Parathyroid adenoma (tissue), 2 donors: ENCODE measurements at regions not wholly inside any gene's neighbourhood (a gene's known extent, or its start where the extent isn't known, plus 50 kb on each side); places are given as distances from the start of the nearest gene placed in this dataset.

Experiments
- H2AFZ ChIP-seq: fragments of 300-600 bp; sonication (generic); one replicate; pipeline ENCODE4 v1.7.0; 2017; ENCODE audit warnings: antibody characterized with exemption, mild to moderate bottlenecking
- H3K27ac ChIP-seq: fragments of 300-600 bp; sonication (generic); one replicate; pipeline ENCODE4 v1.7.0; 2017
- H3K27me3 ChIP-seq: fragments of 300-600 bp; sonication (generic); one replicate; pipeline ENCODE4 v1.7.0; 2017; ENCODE audit warnings: low read length; ENCODE audit not compliant: control insufficient read depth, insufficient read depth
- H3K36me3 ChIP-seq: fragments of 300-600 bp; sonication (generic); one replicate; pipeline ENCODE4 v1.7.0; 2017; ENCODE audit warnings: low read length; ENCODE audit not compliant: control insufficient read depth, insufficient read depth
- H3K4me1 ChIP-seq: fragments of 300-600 bp; sonication (generic); one replicate; pipeline ENCODE4 v1.7.0; 2017; ENCODE audit warnings: control low read depth
- H3K4me2 ChIP-seq: fragments of 300-600 bp; sonication (generic); one replicate; pipeline ENCODE4 v1.7.0; 2017; ENCODE audit warnings: low read length
- H3K4me3 ChIP-seq: fragments of 300-600 bp; sonication (generic); one replicate; pipeline ENCODE4 v1.7.0; 2017; ENCODE audit warnings: low read depth, low read length
- H3K79me2 ChIP-seq: fragments of 300-600 bp; sonication (generic); one replicate; pipeline ENCODE4 v1.7.0; 2017; ENCODE audit warnings: control low read depth
- H3K9ac ChIP-seq: fragments of 300-600 bp; sonication (generic); one replicate; pipeline ENCODE4 v1.7.0; 2017; ENCODE audit warnings: mild to moderate bottlenecking
- H3K9me3 ChIP-seq: fragments of 300-600 bp; sonication (generic); one replicate; pipeline ENCODE4 v1.7.0; 2017; ENCODE audit warnings: low read length; ENCODE audit not compliant: control insufficient read depth
- CTCF ChIP-seq: fragments of 300-600 bp; sonication (generic); IDR thresholded peaks from one replicate; pipeline ENCODE4 v1.7.0; 2017; ENCODE audit warnings: antibody characterized with exemption, mild to moderate bottlenecking
- donor health status: primary hyperparathyroidism.

- no peaks in the 10 kb centered on the region for H3K36me3 ChIP-seq
- H3K4me2 ChIP-seq = no peak overlapping the region
- no peaks in the 10 kb centered on the region for H3K9me3 ChIP-seq
- no peaks in the 10 kb centered on the region for H3K79me2 ChIP-seq
- H3K9ac ChIP-seq = no peak overlapping the region
- H3K27me3 ChIP-seq = no peaks in the 10 kb centered on the region
- peaks cover 11% of the 10 kb centered on the region for H3K4me1 ChIP-seq
- no peak overlapping the region for H3K27ac ChIP-seq
- no peak overlapping the region for H2AFZ ChIP-seq
- no peak for TF ChIP-seq CTCF
- no peak overlapping the region for H3K4me3 ChIP-seq
Observed at GRCh38 chr6:90372450-90372849, 75.8 kb upstream of the BACH2 start.

- Histone ChIP-seq H3K9ac (no peak overlapping the region), H3K27ac (no peak overlapping the region), H3K4me1 (peaks cover 11% of the 10 kb centered on the region), H2AFZ (no peak overlapping the region), H3K4me3 (no peak overlapping the region), H3K9me3 (no peaks in the 10 kb centered on the region), H3K79me2 (no peaks in the 10 kb centered on the region), H3K27me3 (no peaks in the 10 kb centered on the region), H3K4me2 (no peak overlapping the region), H3K36me3 (no peaks in the 10 kb centered on the region)
- TF ChIP-seq CTCF = no peak
Observed at GRCh38 chr6:90370493-90370959, 73.9 kb upstream of the BACH2 start.

GRCh38 chr6:90369651-90370050 is 73.0 kb upstream of the BACH2 start:
- no peak overlapping the region for H2AFZ ChIP-seq
- H3K36me3 ChIP-seq = no peaks in the 10 kb centered on the region
- peaks cover 11% of the 10 kb centered on the region for H3K4me1 ChIP-seq
- no peaks in the 10 kb centered on the region for H3K27me3 ChIP-seq
- H3K27ac ChIP-seq = peak overlapping the region; percentile 30
- H3K79me2 ChIP-seq = no peaks in the 10 kb centered on the region
- H3K4me3 ChIP-seq = no peak overlapping the region
- H3K9me3 ChIP-seq = no peaks in the 10 kb centered on the region
- no peak overlapping the region for H3K9ac ChIP-seq
- no peak overlapping the region for H3K4me2 ChIP-seq
- no peak for TF ChIP-seq CTCF

GRCh38 chr6:90369024-90369519 is 72.4 kb upstream of the BACH2 start:
- no peak for TF ChIP-seq CTCF
- H3K27ac ChIP-seq = peak overlapping the region; percentile 30
- H3K36me3 ChIP-seq = no peaks in the 10 kb centered on the region
- H2AFZ ChIP-seq = peak overlapping the region; percentile 61
- peaks cover 11% of the 10 kb centered on the region for H3K4me1 ChIP-seq
- no peak overlapping the region for H3K9ac ChIP-seq
- no peak overlapping the region for H3K4me2 ChIP-seq
- H3K4me3 ChIP-seq = no peak overlapping the region
- no peaks in the 10 kb centered on the region for H3K79me2 ChIP-seq
- no peaks in the 10 kb centered on the region for H3K9me3 ChIP-seq
- H3K27me3 ChIP-seq = no peaks in the 10 kb centered on the region

- Histone ChIP-seq H3K4me3 (no peak overlapping the region), H3K9ac (no peak overlapping the region), H3K27ac (peak overlapping the region; percentile 30), H3K4me2 (no peak overlapping the region), H3K79me2 (no peaks in the 10 kb centered on the region), H3K36me3 (no peaks in the 10 kb centered on the region), H3K4me1 (peaks cover 11% of the 10 kb centered on the region), H2AFZ (peak overlapping the region; percentile 61), H3K27me3 (no peaks in the 10 kb centered on the region), H3K9me3 (no peaks in the 10 kb centered on the region)
- TF ChIP-seq CTCF = no peak
Observed at GRCh38 chr6:90368601-90369000, 72.0 kb upstream of the BACH2 start.
